ENCODE measurements at regions not wholly inside any gene's neighbourhood (a gene's known extent, or its start where the extent isn't known, plus 50 kb on each side); places are given as distances from the start of the nearest gene placed in this dataset.
A peak's percentile ranks its signal among the peaks of the same experiment; 100 is the strongest.

GRCh38 chr6:50185006-50185405 is 135.3 kb upstream of the DEFB112 start:
- TF ChIP-seq ISL1 (CRISPR knock-in tag; IDR thresholded peaks at IDR 0.05) (no peak), CSRNP3 (CRISPR knock-in tag; IDR thresholded peaks at IDR 0.05) (no peak), ZC3H10 (CRISPR knock-in tag; IDR thresholded peaks at IDR 0.05) (no peak), ZFP30 (CRISPR knock-in tag; IDR thresholded peaks at IDR 0.05) (no peak), TSHZ2 (CRISPR knock-in tag; IDR thresholded peaks at IDR 0.05) (no peak), PPARA (CRISPR knock-in tag; IDR thresholded peaks at IDR 0.05; ENCODE audit: borderline replicate concordance) (no peak), ZNF565 (CRISPR knock-in tag; conservative IDR thresholded peaks at IDR 0.05; ENCODE audit: low read depth) (no peak), GLIS3 (CRISPR knock-in tag; IDR thresholded peaks at IDR 0.05) (no peak), BACH2 (CRISPR knock-in tag; IDR thresholded peaks at IDR 0.05; ENCODE audit: borderline replicate concordance) (no peak), ZNF8 (CRISPR knock-in tag; IDR thresholded peaks at IDR 0.05) (no peak), TOX (CRISPR knock-in tag; IDR thresholded peaks at IDR 0.05; ENCODE audit: borderline replicate concordance) (no peak)
- ATAC-seq: peak; percentile 44; the same call in 2 of the 3 replicates

GRCh38 chr6:50187351-50187921 is 137.7 kb upstream of the DEFB112 start:
- no peak for ATAC-seq
- TF ChIP-seq ESRRG (CRISPR knock-in tag; IDR thresholded peaks at IDR 0.05) (no peak), ZFP30 (CRISPR knock-in tag; IDR thresholded peaks at IDR 0.05) (no peak)

- TF ChIP-seq ZC3H10 (CRISPR knock-in tag; IDR thresholded peaks at IDR 0.05) (no peak), ESRRG (CRISPR knock-in tag; IDR thresholded peaks at IDR 0.05) (no peak), PATZ1 (CRISPR knock-in tag; IDR thresholded peaks at IDR 0.05; ENCODE audit: borderline replicate concordance) (no peak), CREB5 (CRISPR knock-in tag; IDR thresholded peaks at IDR 0.05; ENCODE audit: low read depth) (no peak), ZFP30 (CRISPR knock-in tag; IDR thresholded peaks at IDR 0.05) (no peak), ZFP3 (CRISPR knock-in tag; IDR thresholded peaks at IDR 0.05) (no peak), POU6F1 (CRISPR knock-in tag; IDR thresholded peaks at IDR 0.05; ENCODE audit: borderline replicate concordance, low read depth) (no peak), BACH2 (CRISPR knock-in tag; IDR thresholded peaks at IDR 0.05; ENCODE audit: borderline replicate concordance) (no peak), CSDC2 (CRISPR knock-in tag; IDR thresholded peaks at IDR 0.05) (no peak), ZNF565 (CRISPR knock-in tag; conservative IDR thresholded peaks at IDR 0.05; ENCODE audit: low read depth) (no peak), OSR1 (CRISPR knock-in tag; IDR thresholded peaks at IDR 0.05) (no peak), PPARA (CRISPR knock-in tag; IDR thresholded peaks at IDR 0.05; ENCODE audit: borderline replicate concordance) (no peak), TOX (CRISPR knock-in tag; IDR thresholded peaks at IDR 0.05; ENCODE audit: borderline replicate concordance) (no peak), CSRNP3 (CRISPR knock-in tag; IDR thresholded peaks at IDR 0.05) (no peak), TCF4 (CRISPR knock-in tag; IDR thresholded peaks at IDR 0.05; ENCODE audit: borderline replicate concordance) (no peak), TSHZ2 (CRISPR knock-in tag; IDR thresholded peaks at IDR 0.05) (no peak), ZNF70 (CRISPR knock-in tag; IDR thresholded peaks at IDR 0.05) (no peak), ZNF8 (CRISPR knock-in tag; IDR thresholded peaks at IDR 0.05) (no peak), ISL1 (CRISPR knock-in tag; IDR thresholded peaks at IDR 0.05) (no peak)
- no peak for ATAC-seq
Measured at GRCh38 chr6:50198245-50198644, 148.5 kb upstream of the DEFB112 start.

All from SK-N-SH treated with all-trans-retinoic acid at 6 μM for 48 hours (cell line).